GM12878 (cell line): ENCODE measurements at regions not wholly inside any gene's neighbourhood (a gene's known extent, or its start where the extent isn't known, plus 50 kb on each side); places are given as distances from the start of the nearest gene placed in this dataset.

Source experiments
- ATAC-seq: fragments of 200-7000 bp; cut with Tn5 transposase; 3 replicates; pipeline ENCODE4 v1.9.1; 2020; ENCODE audit warnings: mild to moderate bottlenecking, moderate library complexity
- BruUV-seq: library from RNA; stranded (reverse); fragments of 400-500 nt; replicated peaks from 2 replicates; lab custom pipeline; 2021; lab: Mats Ljungman, UMichigan
- CTCF ChIA-PET: fragments of 300-600 bp; sonication (Branson Sonifier 250); formaldehyde crosslinking; extraction: SDS; loops from one replicate; lab custom pipeline; 2021; ENCODE audit warnings: inconsistent platforms; lab: Yijun Ruan, JAX
- POLR2A ChIA-PET: fragments of 350-600 bp; formaldehyde crosslinking; extraction: SDS; loops from one replicate; lab custom pipeline; 2021; ENCODE audit warnings: inconsistent platforms; lab: Charles Lee
- RAD21 ChIA-PET: fragments of 300-600 bp; sonication (Branson Sonifier 250); formaldehyde crosslinking; loops from one replicate; lab custom pipeline; 2023; ENCODE audit warnings: antibody characterized with exemption; ENCODE audit not compliant: unreplicated experiment; lab: Charles Lee
- SMC1A ChIA-PET: fragments of 300-600 bp; sonication (Branson Sonifier 250); formaldehyde crosslinking; loops from one replicate; lab custom pipeline; 2023; ENCODE audit not compliant: unreplicated experiment, uncharacterized antibody; lab: Charles Lee
- DNase-seq: peaks from one replicate; pipeline ENCODE4 v3.0.0-alpha.2; 2011; ENCODE audit warnings: low read depth, low spot score
- FAIRE-seq: peaks from 3 replicates; lab custom pipeline; 2011; peaks lifted over from hg19 to GRCh38; lab: Jason Lieb, UNC
- H2AFZ ChIP-seq: 2 replicates; pipeline ENCODE4 v1.6.0; 2011; ENCODE audit warnings: low read depth, low read length, control low read depth; ENCODE audit not compliant: control insufficient read depth
- H3K27ac ChIP-seq: 2 replicates; pipeline ENCODE4 v1.5.1; 2011; ENCODE audit warnings: control low read depth; ENCODE audit not compliant: control insufficient read depth, insufficient read depth
- H3K27me3 ChIP-seq, 2 experiments: replicated peaks in 1 of 2; 2 replicates each; pipeline versions ENCODE4 v1.6.0 to v1.6.1; 2011; ENCODE audit warnings: low read length in 1 of 2; ENCODE audit not compliant: control insufficient read depth in 2 of 2, insufficient read depth in 2 of 2
- H3K36me3 ChIP-seq, 2 experiments: 2 replicates each; pipeline ENCODE4 v1.5.1; 2011; ENCODE audit warnings: low read length in 1 of 2; ENCODE audit not compliant: control insufficient read depth in 2 of 2, insufficient read depth in 2 of 2
- H3K4me1 ChIP-seq: 2 replicates; pipeline ENCODE4 v1.6.1; 2011; ENCODE audit warnings: mild to moderate bottlenecking, low read length, moderate library complexity, mixed read lengths; ENCODE audit not compliant: control insufficient read depth, insufficient read depth
- H3K4me2 ChIP-seq: 2 replicates; pipeline ENCODE4 v1.6.0; 2011; ENCODE audit warnings: control low read depth; ENCODE audit not compliant: control insufficient read depth, insufficient read depth
- H3K4me3 ChIP-seq: fragments of 200-600 bp; sonication (generic); 2 replicates; pipeline ENCODE4 v1.5.1; 2016
- H3K79me2 ChIP-seq: 2 replicates; pipeline ENCODE4 v1.6.0; 2011; ENCODE audit warnings: low read length; ENCODE audit not compliant: control insufficient read depth, insufficient read depth
- H3K9ac ChIP-seq: 2 replicates; pipeline ENCODE4 v1.8.0; 2011; ENCODE audit warnings: low read length, control low read depth, mixed read lengths; ENCODE audit not compliant: control insufficient read depth, insufficient read depth
- H3K9me3 ChIP-seq: replicated peaks from 3 replicates; pipeline ENCODE4 v1.5.1; 2011; ENCODE audit warnings: mild to moderate bottlenecking, low read length; ENCODE audit not compliant: control insufficient read depth, insufficient read depth
- H4K20me1 ChIP-seq: 2 replicates; pipeline ENCODE4 v1.6.0; 2011; ENCODE audit not compliant: control insufficient read depth, insufficient read depth
- BMI1 ChIP-seq: fragments of 450-650 bp; IDR thresholded peaks from 2 replicates; pipeline ENCODE4 v1.6.1; 2016; ENCODE audit warnings: mild to moderate bottlenecking, moderate library complexity, borderline replicate concordance
- CHD2 ChIP-seq: IDR thresholded peaks from 2 replicates; pipeline ENCODE4 v1.6.1; 2011; ENCODE audit warnings: low read depth, low read length, improper control_type of control experiment, borderline replicate concordance
- CREM ChIP-seq: IDR thresholded peaks from 2 replicates; pipeline ENCODE4 v1.6.1; 2014; ENCODE audit warnings: antibody characterized with exemption, low read depth
- EP300 ChIP-seq, 2 experiments: fragments of 150-350 bp in 1 of 2; IDR thresholded peaks; 2 replicates each; pipeline ENCODE4 v1.6.1; 2011 to 2012; ENCODE audit warnings: low read depth in 2 of 2, low read length in 2 of 2, borderline replicate concordance in 1 of 2, improper control_type of control experiment in 1 of 2, inconsistent platforms in 1 of 2; ENCODE audit not compliant: control insufficient read depth in 1 of 2
- KAT2A ChIP-seq: conservative IDR thresholded peaks from 2 replicates; pipeline ENCODE4 v1.6.1; 2011; ENCODE audit warnings: low read depth, low read length; ENCODE audit not compliant: control insufficient read depth
- NR2C1 ChIP-seq: fragments of 450-650 bp; IDR thresholded peaks from 2 replicates; pipeline ENCODE4 v1.6.1; 2017; ENCODE audit warnings: antibody characterized with exemption, mild to moderate bottlenecking, moderate library complexity
- RCOR1 ChIP-seq: conservative IDR thresholded peaks from 2 replicates; pipeline ENCODE4 v1.6.1; 2012; ENCODE audit warnings: low read depth, low read length, improper control_type of control experiment
- RELA ChIP-seq: fragments of 450-650 bp; IDR thresholded peaks from 2 replicates; pipeline ENCODE4 v1.8.0; 2014; ENCODE audit warnings: borderline replicate concordance; ENCODE audit not compliant: partially characterized antibody
- TCF7 ChIP-seq: IDR thresholded peaks from 2 replicates; pipeline ENCODE4 v1.6.1; 2014; ENCODE audit warnings: antibody characterized with exemption, borderline replicate concordance
- WGBS: methylation state at CpG from one replicate; pipeline ENCODE4 v1.1.6; 2016; ENCODE audit warnings: low lambda C conversion rate; ENCODE audit not compliant: insufficient replicate concordance, insufficient coverage; ENCODE audit errors: missing lambda C conversion rate; 5-methylcytosine and 5-hydroxymethylcytosine counted together
- in situ Hi-C: fragments of 300-500 bp; cut with MboI; formaldehyde crosslinking; loops from 9 replicates; pipeline ENCODE4 v1.14.3; 2018; ENCODE audit warnings: mixed read lengths
- intact Hi-C: fragments of 100-400 bp; cut with micrococcal nuclease; formaldehyde crosslinking; loops from one replicate; pipeline ENCODE4 v1.14.2; 2022; ENCODE audit not compliant: unreplicated experiment
- TF ChIP-seq, protein P1 (sequence below): fragments of 450-650 bp; formaldehyde crosslinking; IDR thresholded peaks from 2 replicates; pipeline ENCODE4 v1.5.0; 2022; ENCODE audit warnings: mild to moderate bottlenecking, missing genetic modification characterization
- TF ChIP-seq, protein P2 (sequence below): fragments of 150-350 bp; IDR thresholded peaks from 2 replicates; pipeline ENCODE4 v1.6.1; 2014; ENCODE audit warnings: mild to moderate bottlenecking, low read depth, low read length
- TF ChIP-seq, protein P3 (sequence below): IDR thresholded peaks from 2 replicates; pipeline ENCODE4 v1.6.1; 2012; ENCODE audit warnings: improper control_type of control experiment, low read depth, low read length; ENCODE audit not compliant: insufficient replicate concordance
- TF ChIP-seq, protein P4 (sequence below): IDR thresholded peaks from 2 replicates; pipeline ENCODE4 v1.6.1; 2011; ENCODE audit warnings: borderline replicate concordance, low read depth, mild to moderate bottlenecking, moderate library complexity, mixed read lengths, low read length; ENCODE audit not compliant: insufficient read depth; ENCODE audit errors: extremely low read length

DNA sequence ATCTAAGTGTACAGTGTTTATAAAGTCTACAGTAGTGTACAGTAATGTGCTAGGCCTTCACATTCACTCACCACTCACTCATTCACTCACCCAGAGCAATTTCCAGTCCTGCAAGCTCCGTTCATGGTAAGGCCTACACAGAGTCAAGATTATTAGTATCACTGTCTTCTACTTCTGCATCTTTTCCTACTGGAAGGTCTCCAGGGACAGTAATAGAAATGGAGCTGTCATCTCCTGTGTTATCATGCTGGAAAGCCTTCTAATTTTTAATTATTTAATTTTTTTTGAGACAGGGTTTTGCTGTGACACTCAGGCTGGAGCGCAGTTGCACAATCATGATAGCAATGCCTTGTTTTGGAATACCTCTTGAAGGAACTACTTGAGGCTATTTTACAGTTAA lies 207.0 kb downstream of the HTR7 start:
- no peak overlapping the region for H3K9ac ChIP-seq
- intact Hi-C loops: loop anchor here (5.0 kb wide), 2 partner anchors 504 to 859 kb away; no protein-coding TSS in a partner anchor
- H3K4me3 ChIP-seq: no peak overlapping the region
- FAIRE-seq: no peak
- no peak for DNase-seq
- ATAC-seq: no peak
- whole genome bisulfite sequencing: 0% methylated on average over 2 of the region's 2 CpGs
- H3K27me3 ChIP-seq: no peaks in the 10 kb centered on the region
- no peaks in the 10 kb centered on the region for H3K9me3 ChIP-seq
- H3K36me3 ChIP-seq: no peaks in the 10 kb centered on the region
- H4K20me1 ChIP-seq: no peaks in the 10 kb centered on the region
- H3K4me1 ChIP-seq: no peaks in the 10 kb centered on the region
- no peak overlapping the region for H3K27ac ChIP-seq
- POLR2A ChIA-PET: no interaction called here
- no peaks in the 10 kb centered on the region for H3K79me2 ChIP-seq
- no peak overlapping the region for H2AFZ ChIP-seq
- CTCF ChIA-PET: no interaction called here
- in situ Hi-C loops: no loop called here
- BruUV-seq: no TSS peak
- SMC1A ChIA-PET: interaction anchor here (1.3 kb wide), 1 partner anchor 61 kb away, joined by 3 read pairs; no protein-coding TSS in a partner anchor
- H3K4me2 ChIP-seq: no peak overlapping the region
- RAD21 ChIA-PET: no interaction called here
- TF ChIP-seq, protein P1, sequence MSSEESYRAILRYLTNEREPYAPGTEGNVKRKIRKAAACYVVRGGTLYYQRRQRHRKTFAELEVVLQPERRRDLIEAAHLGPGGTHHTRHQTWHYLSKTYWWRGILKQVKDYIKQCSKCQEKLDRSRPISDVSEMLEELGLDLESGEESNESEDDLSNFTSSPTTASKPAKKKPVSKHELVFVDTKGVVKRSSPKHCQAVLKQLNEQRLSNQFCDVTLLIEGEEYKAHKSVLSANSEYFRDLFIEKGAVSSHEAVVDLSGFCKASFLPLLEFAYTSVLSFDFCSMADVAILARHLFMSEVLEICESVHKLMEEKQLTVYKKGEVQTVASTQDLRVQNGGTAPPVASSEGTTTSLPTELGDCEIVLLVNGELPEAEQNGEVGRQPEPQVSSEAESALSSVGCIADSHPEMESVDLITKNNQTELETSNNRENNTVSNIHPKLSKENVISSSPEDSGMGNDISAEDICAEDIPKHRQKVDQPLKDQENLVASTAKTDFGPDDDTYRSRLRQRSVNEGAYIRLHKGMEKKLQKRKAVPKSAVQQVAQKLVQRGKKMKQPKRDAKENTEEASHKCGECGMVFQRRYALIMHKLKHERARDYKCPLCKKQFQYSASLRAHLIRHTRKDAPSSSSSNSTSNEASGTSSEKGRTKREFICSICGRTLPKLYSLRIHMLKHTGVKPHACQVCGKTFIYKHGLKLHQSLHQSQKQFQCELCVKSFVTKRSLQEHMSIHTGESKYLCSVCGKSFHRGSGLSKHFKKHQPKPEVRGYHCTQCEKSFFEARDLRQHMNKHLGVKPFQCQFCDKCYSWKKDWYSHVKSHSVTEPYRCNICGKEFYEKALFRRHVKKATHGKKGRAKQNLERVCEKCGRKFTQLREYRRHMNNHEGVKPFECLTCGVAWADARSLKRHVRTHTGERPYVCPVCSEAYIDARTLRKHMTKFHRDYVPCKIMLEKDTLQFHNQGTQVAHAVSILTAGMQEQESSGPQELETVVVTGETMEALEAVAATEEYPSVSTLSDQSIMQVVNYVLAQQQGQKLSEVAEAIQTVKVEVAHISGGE (CRISPR knock-in tag): no peak
- TF ChIP-seq TCF7 (no peak), CREM (no peak), KAT2A (no peak), RCOR1 (no peak), RELA (no peak), BMI1 (no peak), EP300 (IDR thresholded peaks at IDR 0.05; ENCODE audit: borderline replicate concordance in 1 of 2, control insufficient read depth in 1 of 2, low read depth in 2 of 2, low read length in 2 of 2) (no peak), NR2C1 (no peak), CHD2 (no peak)
- TF ChIP-seq, protein P2, sequence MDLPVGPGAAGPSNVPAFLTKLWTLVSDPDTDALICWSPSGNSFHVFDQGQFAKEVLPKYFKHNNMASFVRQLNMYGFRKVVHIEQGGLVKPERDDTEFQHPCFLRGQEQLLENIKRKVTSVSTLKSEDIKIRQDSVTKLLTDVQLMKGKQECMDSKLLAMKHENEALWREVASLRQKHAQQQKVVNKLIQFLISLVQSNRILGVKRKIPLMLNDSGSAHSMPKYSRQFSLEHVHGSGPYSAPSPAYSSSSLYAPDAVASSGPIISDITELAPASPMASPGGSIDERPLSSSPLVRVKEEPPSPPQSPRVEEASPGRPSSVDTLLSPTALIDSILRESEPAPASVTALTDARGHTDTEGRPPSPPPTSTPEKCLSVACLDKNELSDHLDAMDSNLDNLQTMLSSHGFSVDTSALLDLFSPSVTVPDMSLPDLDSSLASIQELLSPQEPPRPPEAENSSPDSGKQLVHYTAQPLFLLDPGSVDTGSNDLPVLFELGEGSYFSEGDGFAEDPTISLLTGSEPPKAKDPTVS: no peak
- TF ChIP-seq, protein P3, sequence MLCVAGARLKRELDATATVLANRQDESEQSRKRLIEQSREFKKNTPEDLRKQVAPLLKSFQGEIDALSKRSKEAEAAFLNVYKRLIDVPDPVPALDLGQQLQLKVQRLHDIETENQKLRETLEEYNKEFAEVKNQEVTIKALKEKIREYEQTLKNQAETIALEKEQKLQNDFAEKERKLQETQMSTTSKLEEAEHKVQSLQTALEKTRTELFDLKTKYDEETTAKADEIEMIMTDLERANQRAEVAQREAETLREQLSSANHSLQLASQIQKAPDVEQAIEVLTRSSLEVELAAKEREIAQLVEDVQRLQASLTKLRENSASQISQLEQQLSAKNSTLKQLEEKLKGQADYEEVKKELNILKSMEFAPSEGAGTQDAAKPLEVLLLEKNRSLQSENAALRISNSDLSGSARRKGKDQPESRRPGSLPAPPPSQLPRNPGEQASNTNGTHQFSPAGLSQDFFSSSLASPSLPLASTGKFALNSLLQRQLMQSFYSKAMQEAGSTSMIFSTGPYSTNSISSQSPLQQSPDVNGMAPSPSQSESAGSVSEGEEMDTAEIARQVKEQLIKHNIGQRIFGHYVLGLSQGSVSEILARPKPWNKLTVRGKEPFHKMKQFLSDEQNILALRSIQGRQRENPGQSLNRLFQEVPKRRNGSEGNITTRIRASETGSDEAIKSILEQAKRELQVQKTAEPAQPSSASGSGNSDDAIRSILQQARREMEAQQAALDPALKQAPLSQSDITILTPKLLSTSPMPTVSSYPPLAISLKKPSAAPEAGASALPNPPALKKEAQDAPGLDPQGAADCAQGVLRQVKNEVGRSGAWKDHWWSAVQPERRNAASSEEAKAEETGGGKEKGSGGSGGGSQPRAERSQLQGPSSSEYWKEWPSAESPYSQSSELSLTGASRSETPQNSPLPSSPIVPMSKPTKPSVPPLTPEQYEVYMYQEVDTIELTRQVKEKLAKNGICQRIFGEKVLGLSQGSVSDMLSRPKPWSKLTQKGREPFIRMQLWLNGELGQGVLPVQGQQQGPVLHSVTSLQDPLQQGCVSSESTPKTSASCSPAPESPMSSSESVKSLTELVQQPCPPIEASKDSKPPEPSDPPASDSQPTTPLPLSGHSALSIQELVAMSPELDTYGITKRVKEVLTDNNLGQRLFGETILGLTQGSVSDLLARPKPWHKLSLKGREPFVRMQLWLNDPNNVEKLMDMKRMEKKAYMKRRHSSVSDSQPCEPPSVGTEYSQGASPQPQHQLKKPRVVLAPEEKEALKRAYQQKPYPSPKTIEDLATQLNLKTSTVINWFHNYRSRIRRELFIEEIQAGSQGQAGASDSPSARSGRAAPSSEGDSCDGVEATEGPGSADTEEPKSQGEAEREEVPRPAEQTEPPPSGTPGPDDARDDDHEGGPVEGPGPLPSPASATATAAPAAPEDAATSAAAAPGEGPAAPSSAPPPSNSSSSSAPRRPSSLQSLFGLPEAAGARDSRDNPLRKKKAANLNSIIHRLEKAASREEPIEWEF: no peak
- TF ChIP-seq, protein P4, sequence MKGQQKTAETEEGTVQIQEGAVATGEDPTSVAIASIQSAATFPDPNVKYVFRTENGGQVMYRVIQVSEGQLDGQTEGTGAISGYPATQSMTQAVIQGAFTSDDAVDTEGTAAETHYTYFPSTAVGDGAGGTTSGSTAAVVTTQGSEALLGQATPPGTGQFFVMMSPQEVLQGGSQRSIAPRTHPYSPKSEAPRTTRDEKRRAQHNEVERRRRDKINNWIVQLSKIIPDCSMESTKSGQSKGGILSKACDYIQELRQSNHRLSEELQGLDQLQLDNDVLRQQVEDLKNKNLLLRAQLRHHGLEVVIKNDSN: no peak
